ENCODE measurements at regions not wholly inside any gene's neighbourhood (a gene's known extent, or its start where the extent isn't known, plus 50 kb on each side); places are given as distances from the start of the nearest gene placed in this dataset.

DNA sequence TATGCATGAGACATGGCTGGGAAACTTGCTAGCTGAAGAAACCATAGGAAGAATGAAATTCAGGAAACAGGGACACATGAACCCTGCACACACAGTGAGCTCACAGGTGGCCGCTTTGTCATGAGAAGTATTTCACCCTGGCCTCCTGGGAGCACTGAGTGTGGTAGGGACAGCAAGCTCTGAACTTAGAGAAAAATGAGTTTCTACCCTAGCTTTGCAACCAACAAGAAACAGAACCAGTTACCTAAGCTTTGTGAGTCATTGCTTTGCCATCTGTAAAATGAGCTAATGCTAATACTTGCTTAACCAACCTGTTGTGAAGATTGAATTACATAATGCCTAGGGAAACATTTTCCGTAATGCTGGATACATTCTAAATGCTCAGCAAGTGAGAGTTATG, 206.6 kb upstream of the HS3ST1 start:
- H4K20me1 ChIP-seq (ENCODE audit: insufficient read depth) = no peaks in the 10 kb centered on the region
- BruUV-seq (replicated peaks) = no TSS peak
- H3K4me1 ChIP-seq (ENCODE audit: control insufficient read depth in 1 of 2, insufficient read depth in 2 of 2, low read length in 2 of 2) = peaks cover 68 to 75% of the 10 kb centered on the region in 2 experiments
- no peaks in the 10 kb centered on the region for H3K9me2 ChIP-seq (ENCODE audit: insufficient read depth)
- TF ChIP-seq EZH2phosphoT487 (IDR thresholded peaks at IDR 0.05; ENCODE audit: borderline replicate concordance) (no peak), TCF7L2 (IDR thresholded peaks at IDR 0.05; ENCODE audit: borderline replicate concordance, extremely low read depth, insufficient read depth, insufficient read length) (peak; percentile 55)
- DNase-seq (ENCODE audit: low read depth, low spot score) = peak; percentile 88
- RAD21 ChIA-PET (ENCODE audit: low non-redundant PET in 1 of 2, low total read pairs in 2 of 2, uncharacterized antibody in 2 of 2, unreplicated experiment in 2 of 2) = interaction anchor here (1.0 to 1.1 kb wide), 2 partner anchors 11 to 137 kb away, joined by 3 read pairs; no protein-coding TSS in a partner anchor
- no peak overlapping the region for H2AFZ ChIP-seq (ENCODE audit: low read depth, low read length, poor library complexity, severe bottlenecking)
- CTCF ChIA-PET = interaction anchor here (0.9 kb wide), 1 partner anchor 63 kb away, joined by 4 read pairs; no protein-coding TSS in a partner anchor
- ATAC-seq = peak; percentile 41
- H3K4me3 ChIP-seq (replicated peaks in 1 of 2; ENCODE audit: low read depth in 1 of 2, low read length in 2 of 2) = peak overlapping the region in 1 of 2 experiments; percentile 3; a peak in 2 of 4 replicates
- intact Hi-C loops (cut with micrococcal nuclease) = loop anchor here (2.0 to 10.0 kb wide), 3 partner anchors 63 to 319 kb away; partner anchors contain the start of gene HS3ST1
- POLR2A ChIA-PET = interaction anchor here (0.9 to 5.9 kb wide), 18 partner anchors 8 to 206 kb away, joined by 3 to 60 read pairs (median 6); partner anchors contain the start of gene HS3ST1
- no peaks in the 10 kb centered on the region for H3K27me3 ChIP-seq (ENCODE audit: insufficient read depth, low read length)
- peak overlapping the region; percentile 64 for H3K9ac ChIP-seq (ENCODE audit: low read length)
- peak overlapping the region; percentile 94 for H3K27ac ChIP-seq (ENCODE audit: low read depth, low read length)
- H3K4me2 ChIP-seq (ENCODE audit: low read length) = peak overlapping the region; percentile 51
- H3K36me3 ChIP-seq (ENCODE audit: control insufficient read depth in 1 of 2, insufficient read depth in 2 of 2, low read length in 2 of 2) = peaks cover 0 to 23% of the 10 kb centered on the region in 2 experiments; a peak in 2 of 4 replicates
- no peaks in the 10 kb centered on the region; the same call in 1 of the 2 replicates for H3K79me2 ChIP-seq (ENCODE audit: insufficient read depth, low read length)
- no peaks in the 10 kb centered on the region for H3K9me3 ChIP-seq (ENCODE audit: control insufficient read depth in 1 of 2, insufficient read depth in 1 of 2, low read depth in 1 of 2, low read length in 2 of 2)

DNA sequence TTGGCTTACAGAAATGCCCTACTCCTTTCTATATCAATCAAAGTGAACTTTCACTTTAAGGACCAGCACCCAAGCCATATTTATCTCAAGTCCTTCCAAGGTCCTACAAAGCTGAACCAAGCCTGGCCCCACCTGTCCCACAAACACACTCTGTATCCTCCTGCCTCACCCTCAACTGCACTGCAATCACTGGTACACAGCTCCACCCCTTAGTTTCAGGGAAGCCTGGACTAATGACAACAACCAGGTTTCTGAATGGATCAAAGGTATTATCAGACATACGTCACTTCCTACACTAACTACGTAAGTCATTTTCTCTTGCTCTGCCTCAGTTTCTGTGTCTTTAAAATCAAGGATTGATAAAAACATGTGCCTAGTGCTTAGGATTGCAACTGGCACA, 205.6 kb upstream of the HS3ST1 start:
- no peaks in the 10 kb centered on the region for H3K9me2 ChIP-seq (ENCODE audit: insufficient read depth)
- POLR2A ChIA-PET = interaction anchor here (0.7 to 5.9 kb wide), 20 partner anchors 9 to 205 kb away, joined by 3 to 60 read pairs (median 4); partner anchors contain the start of gene HS3ST1
- TF ChIP-seq, protein P1, sequence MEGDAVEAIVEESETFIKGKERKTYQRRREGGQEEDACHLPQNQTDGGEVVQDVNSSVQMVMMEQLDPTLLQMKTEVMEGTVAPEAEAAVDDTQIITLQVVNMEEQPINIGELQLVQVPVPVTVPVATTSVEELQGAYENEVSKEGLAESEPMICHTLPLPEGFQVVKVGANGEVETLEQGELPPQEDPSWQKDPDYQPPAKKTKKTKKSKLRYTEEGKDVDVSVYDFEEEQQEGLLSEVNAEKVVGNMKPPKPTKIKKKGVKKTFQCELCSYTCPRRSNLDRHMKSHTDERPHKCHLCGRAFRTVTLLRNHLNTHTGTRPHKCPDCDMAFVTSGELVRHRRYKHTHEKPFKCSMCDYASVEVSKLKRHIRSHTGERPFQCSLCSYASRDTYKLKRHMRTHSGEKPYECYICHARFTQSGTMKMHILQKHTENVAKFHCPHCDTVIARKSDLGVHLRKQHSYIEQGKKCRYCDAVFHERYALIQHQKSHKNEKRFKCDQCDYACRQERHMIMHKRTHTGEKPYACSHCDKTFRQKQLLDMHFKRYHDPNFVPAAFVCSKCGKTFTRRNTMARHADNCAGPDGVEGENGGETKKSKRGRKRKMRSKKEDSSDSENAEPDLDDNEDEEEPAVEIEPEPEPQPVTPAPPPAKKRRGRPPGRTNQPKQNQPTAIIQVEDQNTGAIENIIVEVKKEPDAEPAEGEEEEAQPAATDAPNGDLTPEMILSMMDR (IDR thresholded peaks at IDR 0.05 in 2 of 3, conservative IDR thresholded peaks at IDR 0.05 in 1 of 3; ENCODE audit: borderline replicate concordance in 1 of 3, insufficient read depth in 1 of 3, low read depth in 2 of 3, low read length in 2 of 3) = no peak
- TF ChIP-seq CEBPB (IDR thresholded peaks at IDR 0.05; ENCODE audit: low read depth) (no peak), SIN3A (IDR thresholded peaks at IDR 0.05; ENCODE audit: low read depth) (no peak), EZH2phosphoT487 (IDR thresholded peaks at IDR 0.05; ENCODE audit: borderline replicate concordance) (no peak), ZFX (IDR thresholded peaks at IDR 0.05) (no peak), ELF1 (IDR thresholded peaks at IDR 0.05; ENCODE audit: borderline replicate concordance, low read depth) (no peak), SRF (IDR thresholded peaks at IDR 0.05; ENCODE audit: low read depth) (no peak), YY1 (IDR thresholded peaks at IDR 0.05; ENCODE audit: extremely low read depth, insufficient replicate concordance, low read depth, low read length) (peak; percentile 28), EGR1 (IDR thresholded peaks at IDR 0.05; ENCODE audit: low read depth) (no peak), POLR2AphosphoS5 (IDR thresholded peaks at IDR 0.05; ENCODE audit: low read depth, low read length) (peak; percentile 75), TCF7L2 (IDR thresholded peaks at IDR 0.05; ENCODE audit: borderline replicate concordance, extremely low read depth, insufficient read depth, insufficient read length) (peak; percentile 81), POLR2A (IDR thresholded peaks at IDR 0.05; ENCODE audit: borderline replicate concordance, extremely low read depth, insufficient read depth, insufficient read length) (peak; percentile 4)
- TF ChIP-seq, protein P2, sequence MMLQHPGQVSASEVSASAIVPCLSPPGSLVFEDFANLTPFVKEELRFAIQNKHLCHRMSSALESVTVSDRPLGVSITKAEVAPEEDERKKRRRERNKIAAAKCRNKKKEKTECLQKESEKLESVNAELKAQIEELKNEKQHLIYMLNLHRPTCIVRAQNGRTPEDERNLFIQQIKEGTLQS (IDR thresholded peaks at IDR 0.05) = no peak
- no peak for DNase-seq (ENCODE audit: low read depth, low spot score)
- H2AFZ ChIP-seq (ENCODE audit: low read depth, low read length, poor library complexity, severe bottlenecking) = no peak overlapping the region
- peaks cover 0 to 13% of the 10 kb centered on the region in 2 experiments; a peak in 2 of 4 replicates for H3K36me3 ChIP-seq (ENCODE audit: control insufficient read depth in 1 of 2, insufficient read depth in 2 of 2, low read length in 2 of 2)
- no TSS peak for BruUV-seq (replicated peaks)
- H3K79me2 ChIP-seq (ENCODE audit: insufficient read depth, low read length) = no peaks in the 10 kb centered on the region; the same call in 1 of the 2 replicates
- H3K4me3 ChIP-seq (replicated peaks in 1 of 2; ENCODE audit: low read depth in 1 of 2, low read length in 2 of 2) = no peak overlapping the region
- H3K27ac ChIP-seq (ENCODE audit: low read depth, low read length) = peak overlapping the region; percentile 94
- H3K4me2 ChIP-seq (ENCODE audit: low read length) = peak overlapping the region; percentile 51
- intact Hi-C loops (cut with micrococcal nuclease) = loop anchor here (2.0 to 10.0 kb wide), 4 partner anchors 65 to 1052 kb away; partner anchors contain the start of gene HS3ST1
- RAD21 ChIA-PET (ENCODE audit: low non-redundant PET in 1 of 2, low total read pairs in 2 of 2, uncharacterized antibody in 2 of 2, unreplicated experiment in 2 of 2) = no interaction called here
- H3K9ac ChIP-seq (ENCODE audit: low read length) = peak overlapping the region; percentile 64
- no peaks in the 10 kb centered on the region for H3K9me3 ChIP-seq (ENCODE audit: control insufficient read depth in 1 of 2, insufficient read depth in 1 of 2, low read depth in 1 of 2, low read length in 2 of 2)
- CTCF ChIA-PET = no interaction called here
- ATAC-seq = peak; percentile 39
- H3K4me1 ChIP-seq (ENCODE audit: control insufficient read depth in 1 of 2, insufficient read depth in 2 of 2, low read length in 2 of 2) = peaks cover 76 to 82% of the 10 kb centered on the region in 2 experiments
- H3K27me3 ChIP-seq (ENCODE audit: insufficient read depth, low read length) = no peaks in the 10 kb centered on the region
- no peaks in the 10 kb centered on the region for H4K20me1 ChIP-seq (ENCODE audit: insufficient read depth)
